ENCODE measurements at regions not wholly inside any gene's neighbourhood (a gene's known extent, or its start where the extent isn't known, plus 50 kb on each side); places are given as distances from the start of the nearest gene placed in this dataset.

DNA sequence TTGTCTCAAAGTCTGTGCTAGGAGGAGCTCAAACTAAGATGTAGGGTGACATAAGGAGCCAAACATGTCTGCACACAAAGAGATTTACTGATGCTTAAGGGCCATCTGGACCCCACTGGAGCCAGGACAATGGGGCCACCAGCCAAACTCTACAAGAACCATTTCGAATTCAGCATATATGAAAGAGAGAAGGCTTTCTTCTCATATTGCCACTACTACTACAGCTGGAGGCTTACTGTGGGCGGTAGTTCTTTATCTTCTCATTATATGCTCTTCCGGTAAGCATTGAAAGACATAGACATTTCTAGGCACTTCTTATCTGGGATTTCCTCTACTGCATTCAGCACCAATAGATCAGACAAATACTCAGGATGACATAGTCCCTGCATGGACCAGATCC is 404.4 kb upstream of the PROK2 start:
- FAIRE-seq = no peak

DNA sequence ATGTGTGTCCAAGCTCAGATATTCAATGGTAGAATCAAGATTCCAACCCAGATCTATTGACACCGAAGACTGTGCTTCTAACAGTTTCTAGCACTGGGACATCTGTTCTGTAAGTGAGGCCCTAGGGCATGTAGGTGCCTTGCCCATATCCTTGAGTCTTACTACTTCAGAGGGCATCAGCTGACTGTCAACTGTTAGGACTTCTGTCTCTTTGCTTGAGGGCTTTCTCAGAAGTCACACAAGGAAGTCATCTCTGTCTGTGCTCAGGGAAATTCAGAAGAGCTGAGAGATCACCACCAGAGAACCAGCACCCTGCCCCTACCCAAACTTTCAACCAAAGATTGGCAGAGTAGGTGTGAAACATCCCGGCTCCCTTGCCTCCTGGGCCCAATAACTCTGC is 403.6 kb upstream of the PROK2 start:
- no peak for FAIRE-seq

DNA sequence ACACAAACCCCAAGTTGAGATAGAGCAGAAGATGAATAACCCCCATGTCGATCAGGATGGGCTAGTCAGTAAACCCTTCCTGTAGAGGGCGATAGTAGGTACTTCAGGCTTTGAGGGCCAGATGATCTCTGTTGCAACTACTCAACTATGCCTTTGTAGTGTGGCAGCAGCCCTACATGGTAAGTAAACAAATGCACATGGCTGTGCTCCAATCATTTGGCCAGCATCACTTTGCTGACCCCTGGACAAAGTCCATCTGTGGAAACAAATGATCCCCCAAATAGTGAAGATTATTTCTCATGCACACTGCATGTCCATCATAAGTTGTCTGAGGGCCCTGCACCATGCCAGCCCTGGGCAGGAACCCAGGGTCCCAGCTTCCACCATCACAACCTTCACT is 402.2 kb upstream of the PROK2 start:
- FAIRE-seq = no peak

DNA sequence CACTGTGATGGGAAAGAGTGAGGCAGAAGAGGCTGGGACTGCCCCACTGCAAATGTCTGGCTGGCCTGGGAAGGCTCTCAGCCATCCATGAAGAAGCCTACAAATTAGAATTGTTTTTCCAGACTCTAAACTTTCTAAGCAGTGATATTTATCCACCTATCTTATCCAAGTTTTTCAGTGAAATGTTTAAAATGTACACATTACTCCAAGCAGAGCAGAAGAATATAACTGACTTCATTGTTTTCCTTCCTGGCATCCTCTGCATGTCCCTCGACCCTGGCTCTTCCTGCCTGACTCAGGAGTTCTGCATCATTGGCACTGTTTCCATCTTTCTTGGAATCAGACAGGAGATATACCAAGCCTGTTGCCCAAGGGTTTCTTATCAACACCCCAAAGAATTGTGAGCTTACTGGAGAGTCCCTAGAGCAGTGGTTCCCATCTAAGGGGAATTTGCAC is 401.5 kb upstream of the PROK2 start:
- FAIRE-seq = no peak

DNA sequence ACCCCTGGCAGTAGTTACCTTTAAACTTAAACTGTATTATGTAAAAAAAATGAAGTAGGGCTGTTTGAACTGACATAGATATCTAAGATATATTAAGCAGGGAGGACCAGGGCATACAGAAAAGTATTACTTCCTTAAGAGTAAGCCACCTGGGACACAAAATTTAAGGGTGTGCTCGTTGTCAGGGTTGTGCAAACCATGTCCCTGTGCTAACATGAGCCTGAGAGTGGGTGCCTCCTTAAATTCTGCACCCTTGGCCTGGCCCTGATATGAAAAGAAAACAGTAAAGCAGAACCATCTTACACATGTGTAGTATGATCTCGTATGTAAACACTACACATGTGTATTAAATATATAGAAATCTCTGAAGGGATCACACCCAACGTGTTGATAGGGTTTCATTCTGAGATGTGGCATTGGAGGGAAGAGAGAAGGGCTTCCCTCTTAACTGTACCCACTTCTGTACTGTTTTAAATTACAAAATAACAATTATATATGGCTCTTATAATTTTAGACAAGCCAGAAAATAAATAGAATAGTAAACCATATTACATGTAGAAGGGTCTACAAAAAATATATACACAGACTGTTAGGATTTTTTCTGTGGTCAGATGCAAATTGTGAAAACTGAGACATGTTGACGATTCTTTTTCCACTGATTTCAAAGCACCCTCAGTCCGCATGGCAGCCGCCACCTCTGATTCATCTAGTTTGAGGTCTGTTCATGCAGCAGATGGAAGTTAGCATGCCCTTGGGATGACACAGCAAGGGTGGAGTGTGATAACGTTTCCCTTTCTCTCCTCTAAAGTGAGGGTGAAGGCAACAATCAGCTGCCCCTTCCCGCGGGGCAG is 400.8 kb upstream of the PROK2 start:
- no peak for FAIRE-seq

DNA sequence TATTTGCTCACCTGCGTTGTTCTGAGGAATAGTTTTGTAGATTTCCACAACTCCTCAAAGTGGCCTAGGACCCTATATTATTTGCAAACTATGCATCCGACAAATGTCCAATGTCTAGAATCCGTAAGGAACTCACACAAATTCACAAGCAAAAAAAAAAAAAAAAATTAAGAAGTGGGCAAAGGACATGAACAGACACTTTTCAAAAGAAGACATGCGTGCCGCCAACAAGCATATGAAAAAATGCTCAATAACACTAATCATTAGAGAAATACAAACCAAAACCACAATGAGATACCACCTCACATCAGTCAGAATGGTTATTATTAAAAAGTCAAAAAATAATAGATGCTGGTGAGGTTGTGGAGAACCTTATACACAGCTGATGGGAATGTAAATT is 398.5 kb upstream of the PROK2 start:
- FAIRE-seq = no peak

DNA sequence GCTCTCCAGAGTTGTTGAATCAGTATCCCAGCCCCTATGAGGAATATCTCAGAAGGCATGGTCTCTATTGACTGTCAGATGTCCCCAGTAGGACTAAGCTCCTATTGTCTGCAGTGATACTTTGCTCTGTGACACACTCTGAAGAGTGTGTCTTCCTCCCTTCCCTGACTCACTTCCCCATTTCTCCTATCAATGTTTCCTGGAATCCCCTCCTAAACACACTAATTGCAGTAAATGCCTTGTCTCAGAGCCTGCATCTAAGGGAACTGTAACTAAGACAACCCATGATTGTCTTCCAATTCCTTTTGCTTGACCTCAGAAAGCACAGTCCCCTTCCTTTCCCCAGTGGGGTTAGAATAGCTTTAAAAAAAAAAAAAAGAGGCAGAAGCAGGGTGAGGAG is 397.3 kb upstream of the PROK2 start:
- no peak for FAIRE-seq

DNA sequence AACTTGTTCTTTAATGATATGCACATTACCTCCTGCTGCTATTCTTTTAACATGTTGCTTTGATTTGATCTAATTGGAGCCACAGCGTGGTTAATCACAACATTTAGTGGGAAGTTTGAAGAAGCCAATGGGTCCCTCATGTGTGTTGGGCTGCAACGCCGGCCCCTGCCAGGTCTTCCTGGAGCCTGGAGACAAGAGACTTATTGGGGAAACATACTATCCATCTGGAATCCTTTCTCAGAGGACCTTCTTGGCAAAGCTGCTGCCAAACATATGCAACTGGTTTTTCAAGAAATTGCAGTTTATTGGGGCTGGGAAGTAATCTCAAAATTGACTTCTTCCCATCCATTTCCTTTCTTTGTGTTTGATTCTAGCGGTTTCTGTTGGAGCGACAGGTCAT is 396.3 kb upstream of the PROK2 start:
- FAIRE-seq = no peak

DNA sequence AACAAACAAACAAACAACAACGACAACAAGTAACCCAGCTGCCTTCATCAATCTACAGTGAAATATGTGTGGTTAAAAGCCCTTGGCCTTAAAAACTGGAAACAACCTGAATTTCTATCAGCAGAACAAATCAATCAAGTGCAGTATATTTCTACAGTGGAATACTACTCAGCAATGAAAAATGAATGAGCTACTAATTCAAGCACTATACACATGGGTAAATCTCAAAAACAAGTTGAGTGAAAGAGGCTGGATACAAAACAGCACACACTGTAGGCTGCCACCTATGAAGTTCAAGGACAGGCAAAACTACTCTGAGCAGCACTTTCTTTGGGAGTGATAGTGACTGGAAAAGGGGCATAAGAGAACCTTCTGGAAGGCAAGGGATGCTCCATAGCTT is 395.5 kb upstream of the PROK2 start:
- no peak for FAIRE-seq

DNA sequence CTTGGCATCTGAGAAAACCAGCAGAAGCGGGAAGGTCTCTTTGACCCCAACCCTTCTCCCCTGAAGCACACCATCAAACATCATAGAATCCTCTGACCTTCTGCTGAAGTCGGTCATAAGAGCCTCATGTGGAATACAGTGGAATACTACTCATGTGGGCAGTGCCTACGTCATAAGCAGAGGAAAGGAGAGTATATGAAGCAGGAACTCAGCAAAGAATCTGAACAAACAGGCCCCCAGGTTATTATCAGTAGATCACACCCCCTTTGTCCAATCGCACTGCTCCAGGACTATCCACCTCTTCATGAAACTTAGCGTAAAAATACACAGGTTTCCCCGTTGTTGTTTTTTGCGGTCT is 394.1 kb upstream of the PROK2 start:
- no peak for FAIRE-seq

DNA sequence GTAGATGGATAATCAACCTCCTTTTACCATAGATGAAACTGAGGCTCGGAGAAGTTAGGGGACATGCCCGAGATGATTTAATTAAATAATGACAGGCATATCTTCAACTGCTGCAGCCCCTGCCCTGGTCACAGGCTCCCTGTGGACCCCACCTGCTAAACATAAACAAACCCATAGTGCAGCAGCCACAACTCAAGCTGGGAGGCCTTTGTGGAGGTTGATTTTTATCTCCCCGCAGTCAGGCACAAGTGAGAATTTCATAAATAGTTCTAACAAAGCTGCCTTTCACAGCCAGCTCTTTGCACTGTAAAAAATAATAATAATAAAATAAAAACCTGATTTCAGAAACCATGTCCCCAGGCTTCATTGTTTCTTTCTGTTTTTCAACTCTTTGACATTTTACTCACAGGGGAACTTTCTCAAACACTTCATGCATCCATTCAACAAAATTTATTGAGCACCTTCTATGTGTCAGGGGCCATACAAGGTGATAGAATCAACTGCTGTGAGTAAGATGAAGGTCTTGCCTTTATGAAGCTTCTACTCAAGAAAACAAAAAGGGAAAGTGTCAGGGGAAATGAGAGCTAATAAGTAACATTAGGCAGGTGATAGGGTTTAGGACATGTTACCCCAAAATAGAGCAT is 393.6 kb upstream of the PROK2 start:
- FAIRE-seq = no peak

DNA sequence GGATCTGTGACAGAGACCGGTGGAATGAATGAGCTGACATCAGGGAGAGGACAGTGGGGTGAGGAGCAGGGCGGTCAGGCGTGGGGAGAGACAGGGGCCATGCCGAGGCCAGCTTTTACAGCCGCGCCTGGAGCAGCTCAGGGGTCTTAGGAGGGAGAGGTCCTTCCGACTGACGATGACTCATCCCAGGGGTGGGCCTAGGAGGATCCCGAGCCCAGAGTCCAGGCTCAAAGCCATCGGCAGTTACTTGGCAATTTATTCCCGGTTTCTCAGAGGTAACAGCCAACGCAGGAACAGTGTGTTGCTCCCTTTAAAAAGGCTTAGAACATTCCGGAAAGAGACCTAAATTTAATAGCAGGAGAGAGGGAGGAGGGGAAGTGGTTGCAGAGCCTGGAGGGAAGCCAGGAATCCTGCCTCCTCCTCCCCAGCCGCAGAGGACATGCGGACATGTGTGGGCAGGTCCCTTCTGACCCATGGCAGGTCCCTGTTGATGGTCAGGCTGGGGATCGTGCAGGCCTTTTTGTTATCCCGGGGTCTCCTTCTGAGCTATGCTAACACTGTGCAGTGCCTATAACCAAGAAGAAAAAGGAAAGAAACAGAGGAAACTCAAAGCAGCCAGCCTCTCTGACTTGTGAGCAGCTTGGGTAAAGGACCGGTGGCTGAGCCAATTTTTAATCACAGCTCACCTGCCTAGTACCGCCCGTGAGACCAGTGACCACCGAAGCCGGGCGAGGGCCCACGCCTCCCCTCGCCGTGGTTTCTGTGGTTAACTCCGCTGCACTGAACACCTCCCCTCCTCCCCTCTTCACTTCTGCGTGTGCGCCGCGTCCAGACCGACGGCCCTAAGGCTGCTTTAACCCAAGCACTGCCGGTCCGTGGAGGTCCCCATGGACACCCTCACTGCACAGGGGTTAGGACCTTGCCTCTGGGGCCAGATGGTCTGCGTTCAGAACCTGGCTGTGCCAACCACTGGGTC is 392.4 kb upstream of the PROK2 start:
- FAIRE-seq = no peak

DNA sequence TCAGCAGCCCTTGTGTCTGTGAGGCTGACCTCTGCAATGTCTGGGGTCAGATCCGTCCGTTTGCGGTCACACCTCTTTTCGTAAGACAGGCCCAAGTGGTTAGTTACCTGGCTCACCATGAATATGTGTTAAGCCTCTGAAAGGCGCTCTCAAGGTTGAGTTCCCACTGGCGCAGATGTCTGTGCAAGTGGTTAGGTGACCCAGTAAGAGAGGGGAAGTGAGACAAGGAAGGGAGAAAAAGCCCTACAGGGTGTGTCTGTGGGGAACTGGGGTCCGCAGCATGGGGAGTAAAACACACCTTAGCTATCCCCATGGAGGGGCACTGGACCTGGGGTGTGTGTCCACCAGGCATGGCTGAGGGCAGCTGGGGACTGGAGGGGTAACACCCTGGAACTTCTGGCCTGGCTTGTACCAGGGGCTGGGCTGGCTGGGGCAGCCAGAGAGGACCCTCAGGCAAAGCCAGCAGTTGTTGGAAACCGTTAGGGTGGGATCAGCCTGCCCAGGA is 391.6 kb upstream of the PROK2 start:
- no peak for FAIRE-seq

DNA sequence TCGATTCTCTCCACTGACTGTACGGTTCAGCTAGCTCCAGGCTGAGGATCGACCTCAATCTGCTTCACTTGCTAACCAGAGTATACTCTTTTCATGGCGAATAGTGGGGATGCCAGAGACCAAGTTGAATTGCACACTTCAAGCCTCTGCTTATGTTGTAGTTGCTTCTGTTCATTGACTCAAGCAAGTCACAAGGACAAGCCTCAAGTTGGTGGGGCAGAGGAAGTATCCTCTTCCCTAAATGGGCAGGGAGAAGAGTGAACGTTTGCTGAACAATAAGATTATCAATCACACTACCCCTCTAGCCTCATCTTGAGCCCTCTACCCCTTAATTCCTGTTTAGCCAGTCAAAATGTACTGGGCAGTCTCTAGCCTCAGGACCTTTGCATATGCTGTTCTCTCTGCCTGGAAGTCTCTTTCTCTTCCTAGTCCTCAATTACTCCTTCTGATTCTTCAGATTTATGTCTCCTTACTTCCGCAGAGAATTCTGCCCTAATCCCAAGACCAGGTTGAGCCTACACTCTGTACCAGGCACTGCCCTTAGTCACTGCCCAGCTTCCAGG is 390.4 kb upstream of the PROK2 start:
- no peak for FAIRE-seq

DNA sequence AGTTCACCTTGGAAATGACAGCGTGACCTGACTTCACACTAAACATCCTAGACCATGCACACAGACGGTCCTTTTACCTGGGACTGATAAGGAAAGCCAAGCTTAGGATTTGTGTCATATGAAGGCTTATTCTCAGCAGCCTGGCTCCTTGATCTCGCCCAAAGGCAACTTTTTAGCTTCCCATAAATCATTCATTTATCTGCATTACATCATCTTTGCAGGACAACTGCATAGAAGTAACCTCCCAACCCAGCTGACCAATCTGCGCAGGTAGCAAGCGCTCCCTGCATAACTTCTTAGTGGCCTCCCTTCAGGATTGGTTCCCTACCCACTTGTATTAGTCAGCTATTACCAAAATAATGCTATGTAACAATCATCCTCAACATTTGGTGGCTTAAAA is 389.9 kb upstream of the PROK2 start:
- FAIRE-seq = no peak

DNA sequence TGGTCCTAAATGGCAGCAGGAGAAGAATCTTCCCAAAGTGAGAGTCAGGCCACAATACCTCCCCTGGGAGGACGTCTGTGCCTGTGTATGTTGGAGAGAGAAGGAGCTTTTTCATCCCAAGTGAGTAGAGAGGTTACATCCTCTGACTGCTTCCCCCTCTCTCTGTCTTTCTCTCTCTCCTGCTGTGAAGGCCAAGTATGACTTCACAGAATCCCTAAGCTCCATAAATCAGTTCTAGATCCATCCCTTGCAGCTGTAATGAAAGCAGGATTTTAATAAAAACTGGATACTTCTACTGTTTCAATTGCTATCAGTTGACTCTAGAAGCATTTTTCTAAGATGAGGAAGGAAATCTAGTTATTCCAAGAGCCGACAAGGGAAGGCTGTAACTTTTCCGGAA is 389.1 kb upstream of the PROK2 start:
- FAIRE-seq = no peak

DNA sequence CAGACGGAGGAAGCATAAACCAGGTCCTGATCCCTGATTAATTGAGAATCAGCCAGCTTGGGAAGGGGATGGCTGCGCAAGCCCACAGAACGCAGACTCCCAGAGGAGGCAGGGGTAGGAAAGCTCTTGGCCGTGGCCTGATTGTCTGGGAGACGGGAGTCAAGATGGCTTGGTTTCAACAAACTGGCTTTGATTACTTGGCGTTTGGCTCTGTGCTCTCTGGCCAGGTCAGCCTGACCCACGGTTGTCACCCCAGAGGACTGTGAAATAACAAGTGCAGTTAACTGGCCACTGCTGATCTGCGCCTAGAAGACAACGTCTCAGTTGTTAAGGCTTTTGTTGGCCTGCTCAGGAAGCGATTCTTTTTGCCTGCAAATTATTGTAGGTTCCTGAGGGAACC is 387.0 kb upstream of the PROK2 start:
- no peak for FAIRE-seq

DNA sequence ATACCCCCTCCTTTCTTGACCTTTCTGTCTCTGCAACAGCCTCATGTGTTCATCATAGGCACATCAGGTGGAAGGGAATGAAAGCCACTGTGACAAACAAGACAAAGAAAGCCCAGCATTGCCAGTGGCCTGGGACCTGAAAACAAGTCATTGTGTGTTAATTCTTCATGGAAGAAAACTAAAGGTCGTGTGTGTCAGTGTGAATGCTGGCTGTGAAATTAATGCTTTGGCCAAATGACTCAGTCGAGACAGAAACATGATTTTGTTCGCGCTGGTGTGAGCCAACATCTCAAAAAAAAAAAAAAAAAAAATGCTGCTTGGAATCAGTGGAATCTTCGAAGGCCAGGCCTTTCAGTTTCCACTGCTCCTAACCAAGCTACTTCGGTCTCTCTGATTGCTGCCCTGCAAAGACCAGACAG is 386.5 kb upstream of the PROK2 start:
- no peak for FAIRE-seq

DNA sequence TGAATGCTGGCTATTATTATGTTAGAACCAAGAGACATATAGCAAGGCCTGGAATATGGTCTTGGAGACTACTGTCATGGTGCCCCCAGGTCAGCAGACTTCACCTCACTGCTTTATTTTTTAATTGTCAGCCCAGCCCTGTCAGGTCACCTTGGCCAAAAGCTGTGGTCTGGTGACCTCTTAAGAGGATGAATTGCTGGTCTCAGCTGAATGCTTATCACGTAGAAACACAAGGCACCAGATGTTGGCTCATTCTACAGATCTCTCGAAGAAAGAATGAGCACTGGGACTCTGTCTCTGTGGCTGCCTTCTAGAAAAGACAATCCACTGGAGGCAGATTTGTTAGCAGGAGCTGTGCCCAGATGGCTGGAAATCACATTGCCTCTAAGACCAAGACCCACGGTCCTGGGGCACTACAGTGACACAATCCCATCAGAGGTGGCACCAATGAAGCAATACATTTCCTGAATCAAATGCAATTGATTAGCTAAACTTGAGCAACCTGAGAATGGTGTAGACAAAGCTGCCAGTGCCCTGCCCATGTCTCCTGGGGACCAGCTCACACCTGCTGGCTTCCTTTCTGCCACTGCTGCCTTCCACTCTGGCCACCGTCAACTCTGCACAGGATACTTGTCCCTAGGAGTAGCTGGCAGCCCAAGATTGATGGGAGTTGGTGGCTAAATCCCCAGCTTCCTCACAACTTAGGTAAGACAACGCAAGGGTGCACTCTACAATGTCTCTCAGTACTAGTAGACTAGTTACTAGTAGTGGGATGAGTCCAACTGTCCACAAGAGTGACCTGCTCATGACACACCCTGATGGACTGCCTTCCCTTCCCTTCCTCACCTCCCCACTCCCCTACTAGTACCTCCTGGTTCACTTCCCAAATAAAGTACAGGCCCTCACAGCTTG is 384.9 kb upstream of the PROK2 start:
- FAIRE-seq = no peak

DNA sequence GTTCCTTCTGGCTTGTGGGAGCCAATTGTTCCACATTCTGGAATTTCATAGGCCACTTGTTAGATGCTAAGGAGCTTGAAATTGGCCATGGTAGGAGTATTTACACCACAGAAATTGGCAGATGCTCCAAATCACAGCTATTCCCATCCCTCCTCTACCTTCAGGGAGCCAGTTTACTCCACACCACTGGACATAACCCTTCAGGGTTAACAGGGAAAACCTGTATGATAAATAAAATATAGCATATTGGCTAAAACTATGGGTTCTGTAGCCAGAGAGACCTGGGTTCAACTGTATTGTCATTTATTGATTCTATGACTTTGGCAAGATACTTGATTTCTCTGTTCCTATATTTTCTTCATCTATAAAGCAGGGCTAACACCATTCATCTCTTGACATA is 384.2 kb upstream of the PROK2 start:
- no peak for FAIRE-seq

DNA sequence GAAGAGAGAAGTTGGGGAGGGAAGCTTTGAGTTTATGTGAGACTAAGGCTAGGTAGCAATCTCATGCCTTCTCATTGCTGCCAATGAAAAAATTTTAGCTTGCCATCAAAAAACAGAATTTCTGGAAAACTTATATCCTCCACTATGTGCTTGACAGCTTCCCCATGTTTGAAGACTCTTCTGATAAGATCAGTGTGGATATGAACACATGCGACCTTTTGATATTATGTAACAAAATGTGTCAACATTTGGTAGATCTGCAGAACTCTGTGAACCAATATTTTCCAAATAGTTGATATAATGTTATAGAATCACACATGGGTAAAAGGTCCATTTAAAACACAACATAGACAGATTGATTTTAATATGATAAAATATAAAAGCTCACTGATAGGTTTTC is 380.9 kb upstream of the PROK2 start:
- FAIRE-seq = no peak

DNA sequence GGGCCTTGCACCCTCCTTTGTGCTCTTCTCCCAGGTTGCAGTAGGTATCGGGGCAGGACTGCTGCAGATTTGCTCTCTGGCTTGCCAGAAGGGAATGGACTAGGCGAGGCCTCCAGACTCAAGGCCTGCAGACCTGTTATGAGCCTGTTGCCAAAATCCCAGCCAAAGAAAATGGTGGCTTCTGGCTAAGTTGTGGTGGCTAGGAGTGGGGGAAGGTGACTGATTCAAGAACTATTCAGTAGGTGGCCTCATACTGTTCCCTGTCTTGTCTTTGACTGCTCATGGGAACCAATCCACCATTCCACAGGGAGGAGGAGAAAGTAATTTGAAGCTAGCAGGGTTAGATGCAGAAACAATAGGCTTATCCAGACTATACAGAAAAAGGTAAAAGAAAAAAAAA is 380.4 kb upstream of the PROK2 start:
- FAIRE-seq = no peak
